K562 (cell line): ENCODE measurements at regions not wholly inside any gene's neighbourhood (a gene's known extent, or its start where the extent isn't known, plus 50 kb on each side); places are given as distances from the start of the nearest gene placed in this dataset.

Experiments
- ATAC-seq: fragments of 200-7000 bp; cut with Tn5 transposase; 3 replicates; pipeline ENCODE4 v1.9.1; 2020; ENCODE audit warnings: moderate library complexity
- BruUV-seq: library from RNA; stranded (reverse); fragments of 400-500 nt; replicated peaks from 2 replicates; lab custom pipeline; 2021; lab: Mats Ljungman, UMichigan
- CTCF ChIA-PET: fragments of 300-600 bp; formaldehyde crosslinking; extraction: SDS; loops from one replicate; lab custom pipeline; 2021; ENCODE audit warnings: low intra/inter-chr PET ratio; lab: Yijun Ruan, JAX
- POLR2A ChIA-PET: fragments of 300-600, 350-650 bp; sonication (Branson Sonifier 250); formaldehyde crosslinking; extraction: SDS; loops from one replicate; lab custom pipeline; 2021; ENCODE audit warnings: antibody characterized with exemption, inconsistent platforms; lab: Yijun Ruan, JAX
- DNase-seq, 4 experiments: peaks; one replicate each; pipeline versions ENCODE4 v3.0.0 to v3.0.0-alpha.2; 2011 to 2018; ENCODE audit warnings: low spot score in 3 of 4, mixed read lengths in 3 of 4; ENCODE audit errors: extremely low read depth in 1 of 4
- FAIRE-seq: peaks from 2 replicates; lab custom pipeline; 2011; peaks lifted over from hg19 to GRCh38; lab: Jason Lieb, UNC
- H2AFZ ChIP-seq: 2 replicates; pipeline ENCODE4 v1.6.0; 2011; ENCODE audit warnings: low read depth, low read length, control low read depth, inconsistent platforms
- H3K27ac ChIP-seq: fragments of 200-600 bp; 3 replicates; pipeline ENCODE4 v1.8.0; 2011; ENCODE audit warnings: low read depth, mild to moderate bottlenecking, control low read depth, inconsistent platforms, low read length, moderate library complexity, mixed read lengths; ENCODE audit errors: extremely low read depth
- H3K27me3 ChIP-seq, 2 experiments: fragments of 300-600 bp in 1 of 2; 2 replicates in 1 of 2; 3 replicates in 1 of 2; pipeline versions ENCODE4 v1.6.0 to v1.8.0; 2011; ENCODE audit warnings: inconsistent platforms in 2 of 2, low read length in 2 of 2, mild to moderate bottlenecking in 1 of 2, mixed read lengths in 1 of 2, moderate library complexity in 1 of 2; ENCODE audit not compliant: control insufficient read depth in 2 of 2, insufficient read depth in 2 of 2
- H3K36me3 ChIP-seq: fragments of 300-600 bp; 3 replicates; pipeline ENCODE4 v1.8.0; 2011; ENCODE audit warnings: mild to moderate bottlenecking, low read length, inconsistent platforms; ENCODE audit not compliant: control insufficient read depth, insufficient read depth
- H3K4me1 ChIP-seq, 2 experiments: fragments of 200-600 bp in 1 of 2; replicated peaks in 1 of 2; 2 replicates in 1 of 2; 3 replicates in 1 of 2; pipeline versions ENCODE4 v1.5.1 to v1.8.0; 2011; ENCODE audit warnings: inconsistent platforms in 2 of 2, low read length in 2 of 2, mild to moderate bottlenecking in 1 of 2, mixed read lengths in 1 of 2, moderate library complexity in 1 of 2; ENCODE audit not compliant: control insufficient read depth in 2 of 2, insufficient read depth in 2 of 2
- H3K4me2 ChIP-seq: 2 replicates; pipeline ENCODE4 v1.6.1; 2011; ENCODE audit warnings: low read length, control low read depth, inconsistent platforms, mixed read lengths; ENCODE audit not compliant: insufficient read depth
- H3K4me3 ChIP-seq: fragments of 200-600 bp; sonication (generic), shearing (Covaris generic); 2 replicates; pipeline ENCODE4 v1.5.1; 2016; ENCODE audit warnings: control low read depth, inconsistent platforms
- H3K79me2 ChIP-seq: fragments of 200-600 bp; 3 replicates; pipeline ENCODE4 v1.8.0; 2011; ENCODE audit warnings: low read length, inconsistent platforms; ENCODE audit not compliant: control insufficient read depth, insufficient read depth
- H3K9ac ChIP-seq, 2 experiments: 2 replicates each; pipeline versions ENCODE4 v1.6.0 to v1.6.1; 2011; ENCODE audit warnings: low read depth in 2 of 2, low read length in 2 of 2, control low read depth in 1 of 2, inconsistent platforms in 1 of 2, mild to moderate bottlenecking in 1 of 2, mixed read lengths in 1 of 2; ENCODE audit not compliant: insufficient read depth in 1 of 2
- H3K9me1 ChIP-seq: one replicate; pipeline ENCODE4 v1.6.0; 2011; ENCODE audit warnings: inconsistent platforms, mild to moderate bottlenecking, low read length, moderate library complexity; ENCODE audit not compliant: control insufficient read depth, insufficient read depth
- H3K9me3 ChIP-seq: replicated peaks from 2 replicates; pipeline ENCODE4 v1.5.1; 2011; ENCODE audit warnings: low read depth, low read length, inconsistent platforms; ENCODE audit not compliant: control insufficient read depth, insufficient read depth
- H4K20me1 ChIP-seq: replicated peaks from 2 replicates; pipeline ENCODE4 v1.6.1; 2011; ENCODE audit warnings: low read length, inconsistent platforms, mixed read lengths; ENCODE audit not compliant: control insufficient read depth, insufficient read depth
- CHD4 ChIP-seq: fragments of 200-600 bp; sonication (generic); IDR thresholded peaks from 3 replicates; pipeline ENCODE4 v1.6.1; 2012; ENCODE audit warnings: low read depth, mild to moderate bottlenecking, mixed read lengths, low read length, inconsistent platforms; ENCODE audit not compliant: insufficient read depth, insufficient replicate concordance, poor library complexity, severe bottlenecking
- CTCFL ChIP-seq: IDR thresholded peaks from 2 replicates; pipeline ENCODE4 v1.6.1; 2011; ENCODE audit warnings: borderline replicate concordance, low read depth, mild to moderate bottlenecking, moderate library complexity, low read length; ENCODE audit not compliant: insufficient read depth, poor library complexity, severe bottlenecking
- EGR1 ChIP-seq: fragments of 450-650 bp; conservative IDR thresholded peaks from 2 replicates; pipeline ENCODE4 v1.6.1; 2017; ENCODE audit warnings: mild to moderate bottlenecking
- FOXA3 ChIP-seq, 2 experiments: fragments of 450-650 bp in 1 of 2; sonication (generic) in 1 of 2; formaldehyde crosslinking; IDR thresholded peaks in 1 of 2; conservative IDR thresholded peaks in 1 of 2; 2 replicates each; pipeline versions ENCODE4 v1.4.0 to v1.8.0; 2020 to 2022; ENCODE audit warnings: mild to moderate bottlenecking in 2 of 2, missing genetic modification reagents in 1 of 2
- FOXK1 ChIP-seq: sonication (generic); formaldehyde crosslinking; IDR thresholded peaks from 2 replicates; pipeline ENCODE4 v1.8.0; 2022; ENCODE audit warnings: missing genetic modification reagents, mild to moderate bottlenecking, borderline replicate concordance
- HMG20B ChIP-seq: fragments of 250-450 bp; sonication (Bioruptor Pico); IDR thresholded peaks from 2 replicates; pipeline ENCODE4 v1.5.0; 2021; ENCODE audit warnings: mild to moderate bottlenecking
- HMGN3 ChIP-seq: IDR thresholded peaks from 2 replicates; pipeline ENCODE4 v1.6.1; 2011; ENCODE audit warnings: borderline replicate concordance, low read depth, mild to moderate bottlenecking, mixed read lengths, low read length; ENCODE audit not compliant: insufficient read length; ENCODE audit errors: extremely low read depth
- OTX1 ChIP-seq: fragments of 450-650 bp; formaldehyde crosslinking; IDR thresholded peaks from 2 replicates; pipeline ENCODE4 v1.4.0; 2022; ENCODE audit warnings: mild to moderate bottlenecking
- RFX5 ChIP-seq: IDR thresholded peaks from 2 replicates; pipeline ENCODE4 v1.6.1; 2011; ENCODE audit warnings: low read depth, mild to moderate bottlenecking, improper control_type of control experiment, low read length
- SMC3 ChIP-seq: conservative IDR thresholded peaks from 2 replicates; pipeline ENCODE4 v1.6.1; 2011; ENCODE audit warnings: low read depth, low read length, improper control_type of control experiment; ENCODE audit not compliant: insufficient read depth
- SRSF9 ChIP-seq: fragments of 200-400 bp; formaldehyde crosslinking; IDR thresholded peaks from 2 replicates; pipeline ENCODE4 v1.6.1; 2017; ENCODE audit warnings: low read depth, low read length, borderline replicate concordance
- TEAD4 ChIP-seq, 2 experiments: sonication (generic) in 1 of 2; formaldehyde crosslinking in 1 of 2; IDR thresholded peaks; 2 replicates each; pipeline versions ENCODE4 v1.6.1 to v1.8.0; 2012 to 2022; ENCODE audit warnings: borderline replicate concordance in 1 of 2, inconsistent platforms in 1 of 2, low read length in 1 of 2, mild to moderate bottlenecking in 1 of 2, missing genetic modification reagents in 1 of 2
- TRIM24 ChIP-seq, 2 experiments: fragments of 450-650 bp; IDR thresholded peaks; 2 replicates each; pipeline ENCODE4 v1.6.1; 2016
- ZBTB17 ChIP-seq: fragments of 450-650 bp; formaldehyde crosslinking; IDR thresholded peaks from 2 replicates; pipeline ENCODE4 v1.4.0; 2020; ENCODE audit warnings: mild to moderate bottlenecking
- ZBTB5 ChIP-seq: fragments of 450-650 bp; IDR thresholded peaks from 2 replicates; pipeline ENCODE4 v1.6.1; 2017; ENCODE audit warnings: antibody characterized with exemption
- ZNF75A ChIP-seq: fragments of 450-650 bp; formaldehyde crosslinking; IDR thresholded peaks from 2 replicates; pipeline ENCODE4 v1.4.0; 2020; ENCODE audit warnings: mild to moderate bottlenecking
- ZNF766 ChIP-seq: fragments of 200-800 bp; sonication (Bioruptor generic); conservative IDR thresholded peaks from 2 replicates; pipeline ENCODE4 v1.6.1; 2016; ENCODE audit warnings: missing genetic modification characterization, missing compliant biosample characterization
- WGBS: fragments of 100-300 bp; shearing (Covaris generic); methylation state at CpG from one replicate; pipeline ENCODE4 v1.1.6; 2016; ENCODE audit warnings: low coverage, mixed read lengths; ENCODE audit not compliant: insufficient coverage; ENCODE audit errors: missing lambda C conversion rate; 5-methylcytosine and 5-hydroxymethylcytosine counted together
- in situ Hi-C: fragments of 300-500 bp; cut with MboI; formaldehyde crosslinking; loops from 4 replicates; pipeline ENCODE4 v1.15.0; 2018; ENCODE audit warnings: inconsistent platforms, mixed read lengths
- intact Hi-C: fragments of 100-400 bp; cut with micrococcal nuclease; formaldehyde crosslinking; loops from 2 replicates; pipeline ENCODE4 v1.14.2; 2022

- in situ Hi-C loops = no loop called here
- Histone ChIP-seq H3K27ac (no peak overlapping the region), H3K9me3 (no peaks in the 10 kb centered on the region), H3K36me3 (no peaks in the 10 kb centered on the region), H3K4me1 (0 out of 5 replicates have a peak, but pooled peaks cover 0 to 6% of the 10 kb centered on the region in 2 experiments), H2AFZ (no peak overlapping the region), H3K27me3 (peaks cover 0 to 4% of the 10 kb centered on the region in 2 experiments; a peak in 1 of 5 replicates), H3K9me1 (no peaks in the 10 kb centered on the region), H4K20me1 (no peaks in the 10 kb centered on the region), H3K4me3 (no peak overlapping the region), H3K9ac (no peak overlapping the region), H3K4me2 (no peak overlapping the region), H3K79me2 (no peaks in the 10 kb centered on the region)
- peak; percentile 68 for FAIRE-seq
- ATAC-seq = peak; percentile 98
- ChIA-PET POLR2A (interaction anchor here (0.6 to 0.8 kb wide), 4 partner anchors 121 to 951 kb away, joined by 3 to 6 read pairs (median 3); no protein-coding TSS in a partner anchor), CTCF (interaction anchor here (0.7 to 3.1 kb wide), 5 partner anchors 42 to 326 kb away, joined by 3 to 23 read pairs (median 6); no protein-coding TSS in a partner anchor)
- no TSS peak for BruUV-seq
- peak; percentile 73 to 82 (median 80) for DNase-seq
- 3% methylated on average over 11 of the region's 11 CpGs for WGBS
- intact Hi-C loops = loop anchor here (1.0 to 5.0 kb wide), 7 partner anchors 43 to 347 kb away; no protein-coding TSS in a partner anchor
- TF ChIP-seq ZNF75A (CRISPR knock-in tag) = no peak
- TF ChIP-seq RFX5 = no peak
- no peak for TF ChIP-seq HMGN3
- TF ChIP-seq HMG20B (CRISPR knock-in tag) = no peak
- no peak for TF ChIP-seq TEAD4 (IDR thresholded peaks at IDR 0.05; ENCODE audit: low read length)
- TF ChIP-seq TEAD4 (CRISPR knock-in tag; IDR thresholded peaks at IDR 0.05; ENCODE audit: borderline replicate concordance) = no peak
- no peak for TF ChIP-seq ZBTB5
- no peak for TF ChIP-seq ZBTB17 (CRISPR knock-in tag)
- no peak for TF ChIP-seq FOXA3 (CRISPR knock-in tag; conservative IDR thresholded peaks at IDR 0.05 in 1 of 2, IDR thresholded peaks at IDR 0.05 in 1 of 2)
- no peak for TF ChIP-seq SRSF9
- peak; percentile 91 for TF ChIP-seq SMC3
- TF ChIP-seq FOXK1 (CRISPR knock-in tag) = no peak
- no peak for TF ChIP-seq OTX1
- TF ChIP-seq ZNF766 (CRISPR knock-in tag) = no peak
- TF ChIP-seq CHD4 = no peak
- TF ChIP-seq CTCFL = no peak
- TF ChIP-seq EGR1 = peak; percentile 89
- TF ChIP-seq TRIM24 (IDR thresholded peaks at IDR 0.05) = no peak
Observed at GRCh38 chr6:137313928-137314855, 95.0 kb upstream of the IFNGR1 start.
